Neural crest cell (in vitro differentiated cells): ENCODE measurements at regions not wholly inside any gene's neighbourhood (a gene's known extent, or its start where the extent isn't known, plus 50 kb on each side); places are given as distances from the start of the nearest gene placed in this dataset.

Experiments
- DNase-seq: peaks from one replicate; pipeline ENCODE4 v3.0.0; 2021; ENCODE audit warnings: low read depth, mixed read lengths, low spot score
- H3K27ac Mint-ChIP-seq: one replicate; pipeline ENCODE4 v1.8.0; 2021; ENCODE audit warnings: mild to moderate bottlenecking, mixed read lengths; ENCODE audit not compliant: unreplicated experiment
- H3K27me3 Mint-ChIP-seq: 2 replicates; pipeline ENCODE4 v1.8.0; 2021; ENCODE audit warnings: low read depth, mild to moderate bottlenecking, mixed read lengths
- H3K36me3 Mint-ChIP-seq: 2 replicates; pipeline ENCODE4 v1.8.0; 2021; ENCODE audit warnings: low read depth, mild to moderate bottlenecking, mixed read lengths
- H3K4me1 Mint-ChIP-seq: 2 replicates; pipeline ENCODE4 v1.8.0; 2021; ENCODE audit warnings: mixed read lengths
- H3K4me3 Mint-ChIP-seq: one replicate; pipeline ENCODE4 v1.8.0; 2021; ENCODE audit warnings: mild to moderate bottlenecking, mixed read lengths
- H3K9me3 Mint-ChIP-seq: 2 replicates; pipeline ENCODE4 v1.8.0; 2021; ENCODE audit warnings: mixed read lengths
- TF ChIP-seq, protein P1 (sequence below): fragments of 200-600 bp; sonication (generic); conservative IDR thresholded peaks from 2 replicates; pipeline ENCODE4 v1.5.0; 2021; ENCODE audit warnings: antibody characterized with exemption, mild to moderate bottlenecking

DNA sequence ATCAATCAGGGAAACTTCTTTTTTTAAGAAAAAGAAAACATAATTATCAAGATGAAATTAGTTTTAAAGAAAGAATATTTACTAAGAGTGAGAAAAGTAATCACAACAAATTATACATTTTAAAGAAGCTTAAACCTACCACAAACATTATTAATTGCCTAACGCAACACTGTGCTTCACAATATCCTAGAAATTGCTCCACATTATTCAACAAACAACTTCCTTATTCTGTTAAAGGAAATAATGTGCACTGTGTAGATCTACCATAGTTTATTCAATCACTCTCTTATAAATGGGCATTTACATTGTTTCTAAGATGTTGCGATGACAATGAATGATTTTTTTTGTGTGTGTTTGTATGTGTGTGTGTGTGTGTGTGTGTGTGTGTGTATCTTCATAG lies 525.9 kb upstream of the KCNMB2 start:
- Mint-ChIP-seq H3K27ac (no peak overlapping the region), H3K9me3 (no peaks in the 10 kb centered on the region), H3K4me1 (no peaks in the 10 kb centered on the region), H3K4me3 (no peak overlapping the region), H3K36me3 (no peaks in the 10 kb centered on the region), H3K27me3 (no peaks in the 10 kb centered on the region)
- TF ChIP-seq, protein P1, sequence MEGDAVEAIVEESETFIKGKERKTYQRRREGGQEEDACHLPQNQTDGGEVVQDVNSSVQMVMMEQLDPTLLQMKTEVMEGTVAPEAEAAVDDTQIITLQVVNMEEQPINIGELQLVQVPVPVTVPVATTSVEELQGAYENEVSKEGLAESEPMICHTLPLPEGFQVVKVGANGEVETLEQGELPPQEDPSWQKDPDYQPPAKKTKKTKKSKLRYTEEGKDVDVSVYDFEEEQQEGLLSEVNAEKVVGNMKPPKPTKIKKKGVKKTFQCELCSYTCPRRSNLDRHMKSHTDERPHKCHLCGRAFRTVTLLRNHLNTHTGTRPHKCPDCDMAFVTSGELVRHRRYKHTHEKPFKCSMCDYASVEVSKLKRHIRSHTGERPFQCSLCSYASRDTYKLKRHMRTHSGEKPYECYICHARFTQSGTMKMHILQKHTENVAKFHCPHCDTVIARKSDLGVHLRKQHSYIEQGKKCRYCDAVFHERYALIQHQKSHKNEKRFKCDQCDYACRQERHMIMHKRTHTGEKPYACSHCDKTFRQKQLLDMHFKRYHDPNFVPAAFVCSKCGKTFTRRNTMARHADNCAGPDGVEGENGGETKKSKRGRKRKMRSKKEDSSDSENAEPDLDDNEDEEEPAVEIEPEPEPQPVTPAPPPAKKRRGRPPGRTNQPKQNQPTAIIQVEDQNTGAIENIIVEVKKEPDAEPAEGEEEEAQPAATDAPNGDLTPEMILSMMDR: no peak
- DNase-seq: no peak

DNA sequence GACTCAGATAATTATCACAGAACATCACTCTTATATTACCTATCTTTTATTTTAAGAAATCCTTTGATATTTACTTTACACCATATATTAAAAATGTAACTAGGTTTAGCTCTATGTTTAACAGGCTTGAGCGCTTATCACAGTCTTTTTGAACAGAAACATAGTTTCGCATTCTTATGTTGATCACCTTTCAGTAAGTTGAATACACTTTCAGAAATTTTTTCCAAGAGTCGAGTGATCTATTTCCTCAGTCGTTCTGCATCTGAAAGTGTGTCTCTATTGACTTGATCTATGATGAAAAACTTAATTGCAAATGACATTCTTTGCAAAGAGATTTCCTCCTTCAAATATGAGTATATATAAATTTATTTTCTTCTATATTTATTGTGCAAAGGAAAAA lies 516.6 kb upstream of the KCNMB2 start:
- Mint-ChIP-seq H3K4me3 (no peak overlapping the region), H3K36me3 (no peaks in the 10 kb centered on the region), H3K9me3 (no peaks in the 10 kb centered on the region), H3K27me3 (no peaks in the 10 kb centered on the region), H3K27ac (no peak overlapping the region), H3K4me1 (no peaks in the 10 kb centered on the region)
- no peak for DNase-seq
- TF ChIP-seq, protein P1: no peak

DNA sequence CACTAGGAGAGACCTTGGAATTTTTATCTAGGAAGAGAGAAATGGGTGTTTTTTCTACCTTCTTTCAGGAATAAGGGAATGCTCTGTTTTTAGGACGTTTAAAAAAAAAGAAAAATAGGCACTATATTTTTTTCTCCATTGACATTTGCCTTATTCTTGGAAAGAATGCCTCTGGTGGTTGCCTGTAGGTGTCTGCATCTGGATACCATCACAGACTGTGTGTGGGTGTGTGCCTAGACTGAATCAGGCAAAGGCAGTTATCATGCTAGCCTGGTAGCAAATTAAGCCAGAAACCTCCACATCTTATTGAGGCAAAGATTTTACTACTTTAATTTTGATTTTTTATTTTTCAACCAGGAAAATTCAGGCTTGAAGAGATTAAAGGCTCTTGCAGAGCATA lies 513.6 kb upstream of the KCNMB2 start:
- Mint-ChIP-seq H3K36me3 (no peaks in the 10 kb centered on the region), H3K4me1 (no peaks in the 10 kb centered on the region), H3K27me3 (no peaks in the 10 kb centered on the region), H3K27ac (no peak overlapping the region), H3K4me3 (no peak overlapping the region), H3K9me3 (no peaks in the 10 kb centered on the region)
- DNase-seq: no peak
- TF ChIP-seq, protein P1: no peak

DNA sequence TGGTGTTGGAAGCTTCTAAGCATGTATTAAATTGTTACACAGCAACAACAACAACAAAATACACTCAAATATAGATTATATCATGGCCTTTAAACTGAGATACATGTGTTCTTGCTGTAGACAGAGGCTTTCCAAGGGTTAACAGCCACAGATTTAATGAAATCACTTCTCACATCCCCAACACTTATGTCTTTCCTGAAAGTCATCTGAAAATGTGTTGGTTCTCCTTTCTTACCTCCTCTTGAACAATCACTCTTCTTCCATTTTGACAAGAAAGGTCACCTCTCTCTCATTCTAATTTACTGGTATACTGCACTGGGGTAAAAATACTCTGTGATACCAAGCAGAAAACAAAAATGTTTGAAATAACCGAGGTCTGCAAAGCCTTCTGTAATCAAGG lies 507.3 kb upstream of the KCNMB2 start:
- no peak for DNase-seq
- Mint-ChIP-seq H3K36me3 (no peaks in the 10 kb centered on the region), H3K4me3 (no peak overlapping the region), H3K9me3 (no peaks in the 10 kb centered on the region), H3K27ac (no peak overlapping the region), H3K27me3 (no peaks in the 10 kb centered on the region), H3K4me1 (no peaks in the 10 kb centered on the region)
- TF ChIP-seq, protein P1: no peak

DNA sequence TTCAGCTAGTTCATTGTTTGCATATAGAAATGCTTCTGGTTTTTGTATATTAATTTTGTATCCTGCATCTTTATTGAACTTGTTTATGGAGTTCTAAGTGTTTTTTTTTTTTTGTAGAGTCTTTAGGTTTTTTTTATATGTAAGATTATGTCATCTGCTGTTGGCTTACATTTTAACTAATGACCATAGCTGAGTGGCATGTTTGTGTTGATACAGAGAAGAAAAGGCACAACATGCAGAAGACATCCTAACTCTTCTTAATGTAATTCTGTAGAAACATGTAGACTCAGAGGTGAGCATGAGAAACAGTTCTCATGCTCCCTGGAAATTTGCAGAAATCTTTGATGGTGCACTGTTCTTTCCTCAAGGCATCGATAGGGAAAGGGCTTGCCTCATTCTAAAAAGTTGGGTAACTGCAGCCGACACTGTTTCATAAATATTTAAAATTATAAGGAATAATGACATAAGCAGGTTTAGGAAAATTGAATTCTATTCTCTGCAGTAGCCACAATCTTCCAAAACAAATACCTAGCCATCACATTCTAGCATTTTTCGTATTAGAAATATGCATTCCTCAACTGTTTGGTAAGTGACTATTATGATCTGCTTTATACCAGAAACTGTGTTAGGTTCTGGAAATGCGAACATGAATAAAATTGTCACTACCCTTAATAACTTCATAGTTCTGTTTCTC lies 499.6 kb upstream of the KCNMB2 start:
- H3K27me3 Mint-ChIP-seq: no peaks in the 10 kb centered on the region
- no peaks in the 10 kb centered on the region for H3K4me1 Mint-ChIP-seq
- H3K36me3 Mint-ChIP-seq: no peaks in the 10 kb centered on the region
- no peak overlapping the region for H3K4me3 Mint-ChIP-seq
- TF ChIP-seq, protein P1: no peak
- no peaks in the 10 kb centered on the region for H3K9me3 Mint-ChIP-seq
- no peak for DNase-seq
- H3K27ac Mint-ChIP-seq: no peak overlapping the region
